OCI-LY1 (cell line): ENCODE measurements at regions not wholly inside any gene's neighbourhood (a gene's known extent, or its start where the extent isn't known, plus 50 kb on each side); places are given as distances from the start of the nearest gene placed in this dataset.

Experiments
- CTCF ChIP-seq: fragments of 200-600 bp; sonication (generic), shearing (Covaris generic); IDR thresholded peaks from 2 replicates; pipeline ENCODE4 v1.5.1; 2017; ENCODE audit warnings: mild to moderate bottlenecking, antibody characterized with exemption, low read length, moderate library complexity, mixed read lengths
- EZH2 ChIP-seq: fragments of 200-600 bp; sonication (generic), shearing (Covaris generic); IDR thresholded peaks from 2 replicates; pipeline ENCODE4 v1.8.0; 2017; ENCODE audit warnings: borderline replicate concordance, mixed run types, mild to moderate bottlenecking, antibody characterized with exemption, low read length, moderate library complexity, mixed read lengths

GRCh38 chr3:76096036-76096435 is 310.7 kb upstream of the ZNF717 start:
- no peak for TF ChIP-seq CTCF
- TF ChIP-seq EZH2: no peak
